ENCODE measurements at regions not wholly inside any gene's neighbourhood (a gene's known extent, or its start where the extent isn't known, plus 50 kb on each side); places are given as distances from the start of the nearest gene placed in this dataset.

DNA sequence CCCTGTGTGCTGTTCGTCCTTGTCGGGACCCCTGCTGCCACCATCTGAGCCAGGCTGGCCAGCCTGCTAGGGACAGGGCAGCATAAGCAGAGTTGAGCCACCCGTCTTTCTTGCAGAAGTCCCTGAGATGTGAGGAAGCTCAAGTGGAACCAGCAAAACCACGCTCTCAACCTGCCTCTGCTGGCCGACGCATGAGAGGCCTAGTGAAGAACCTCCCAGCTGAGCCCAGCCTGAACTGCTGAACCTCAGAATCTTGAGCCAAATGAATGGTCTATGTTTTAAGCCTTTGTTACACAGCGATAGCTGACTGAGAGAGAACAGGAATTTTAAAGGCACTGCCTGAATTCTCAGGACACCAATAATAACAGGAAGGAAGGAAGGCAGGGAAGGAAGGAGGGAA is 98.9 kb upstream of the ADRA2C start:
- DNase-seq: no peak

DNA sequence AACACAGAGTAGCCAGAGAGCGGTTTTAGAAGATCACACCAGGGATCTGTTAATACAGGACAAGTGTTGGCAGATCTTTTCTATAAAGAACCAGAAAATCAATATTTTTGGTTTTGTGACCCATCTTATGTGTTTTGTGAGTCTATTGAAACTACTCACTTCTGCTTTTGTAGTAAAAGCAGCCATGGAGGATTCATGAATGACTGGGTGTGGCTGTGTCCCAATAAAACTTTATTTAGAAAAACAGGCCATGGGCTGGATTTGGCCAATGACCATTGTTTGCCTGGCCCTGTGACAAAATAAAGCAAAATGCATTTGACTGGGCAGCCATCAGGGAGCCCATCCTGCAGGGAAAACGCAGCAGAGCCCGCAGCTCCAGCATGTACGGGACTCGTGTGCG is 99.9 kb upstream of the ADRA2C start:
- no peak for DNase-seq

DNA sequence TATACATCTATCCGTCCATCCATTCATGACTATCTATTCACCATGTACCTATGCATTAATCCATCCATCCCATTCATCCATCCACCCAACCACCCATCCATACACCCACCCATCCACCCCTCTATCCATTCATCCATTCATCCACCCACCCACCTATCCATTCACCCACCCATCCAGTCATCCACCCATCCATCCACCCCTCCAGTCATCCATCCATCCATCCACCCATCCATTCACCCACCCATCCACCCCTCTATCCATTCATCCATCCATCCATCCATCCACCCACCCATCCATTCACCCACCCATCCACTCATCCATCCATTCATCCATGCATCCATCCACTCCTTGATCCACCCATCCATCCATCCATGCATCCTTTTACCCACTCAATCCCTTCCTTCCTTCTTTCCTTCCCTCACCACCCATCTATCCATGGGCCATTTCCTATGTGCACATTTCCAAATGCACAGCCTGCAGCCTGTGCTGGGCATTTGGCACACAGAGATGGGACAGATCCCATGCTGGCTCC is 100.8 kb upstream of the ADRA2C start:
- DNase-seq: no peak

DNA sequence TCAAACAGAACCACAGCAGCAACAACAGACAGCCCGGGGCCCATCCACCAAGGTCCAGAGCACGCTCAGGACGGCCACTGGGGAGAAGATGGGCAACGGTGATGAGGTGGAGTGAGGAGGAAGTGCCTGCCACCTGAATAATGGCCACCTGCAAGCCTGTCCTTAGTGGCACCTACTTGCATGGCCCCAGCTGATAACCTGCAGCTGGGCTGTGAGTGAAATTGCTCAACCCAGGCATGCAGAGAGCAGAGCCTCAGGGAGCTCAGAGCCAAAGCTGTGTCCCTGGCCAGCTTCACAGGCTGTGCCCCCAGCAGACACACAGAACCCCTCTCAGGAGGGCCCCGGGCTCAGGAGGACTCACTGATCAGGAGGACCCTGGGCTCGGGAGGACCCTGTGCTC is 102.4 kb upstream of the ADRA2C start:
- DNase-seq: no peak

DNA sequence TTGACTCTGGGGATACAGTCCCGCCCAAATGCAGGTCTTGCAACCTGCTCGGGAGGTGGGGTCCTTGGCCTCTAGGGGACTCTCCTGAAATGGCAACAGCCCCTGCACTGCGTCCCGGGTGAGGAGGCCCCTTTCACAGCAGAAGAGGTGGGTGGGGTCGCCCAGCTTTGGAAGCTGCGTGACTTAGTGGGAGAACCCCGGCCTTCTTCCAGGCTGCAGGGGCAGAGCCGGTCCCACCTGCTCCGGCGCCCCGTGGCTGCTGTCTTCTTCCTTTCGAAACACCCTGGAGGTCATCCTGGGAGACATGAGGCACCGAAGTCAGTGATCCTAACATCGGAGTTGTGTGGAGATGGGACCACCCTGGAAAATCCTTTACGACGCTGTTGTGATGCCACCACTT is 103.7 kb upstream of the ADRA2C start:
- no peak for DNase-seq

DNA sequence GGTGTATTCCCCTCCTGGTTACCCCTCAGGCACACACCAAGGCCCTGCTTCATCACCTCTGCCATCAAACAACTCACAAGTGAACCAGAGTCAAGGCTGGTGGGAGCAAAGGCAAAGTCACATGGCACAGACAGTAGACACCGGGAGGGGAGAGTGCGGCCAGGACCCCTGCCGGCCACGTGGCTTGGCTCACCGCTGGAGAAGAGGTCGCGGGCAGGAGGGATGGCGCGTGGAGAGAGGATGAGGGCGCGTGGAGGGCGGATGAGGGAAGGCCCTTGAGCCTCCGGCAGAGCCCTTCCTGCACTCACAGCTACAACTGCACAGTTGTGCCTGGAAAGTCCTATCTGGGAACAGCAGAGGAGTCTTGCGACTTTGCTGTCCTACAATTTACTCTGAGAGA is 104.2 kb upstream of the ADRA2C start:
- no peak for DNase-seq

DNA sequence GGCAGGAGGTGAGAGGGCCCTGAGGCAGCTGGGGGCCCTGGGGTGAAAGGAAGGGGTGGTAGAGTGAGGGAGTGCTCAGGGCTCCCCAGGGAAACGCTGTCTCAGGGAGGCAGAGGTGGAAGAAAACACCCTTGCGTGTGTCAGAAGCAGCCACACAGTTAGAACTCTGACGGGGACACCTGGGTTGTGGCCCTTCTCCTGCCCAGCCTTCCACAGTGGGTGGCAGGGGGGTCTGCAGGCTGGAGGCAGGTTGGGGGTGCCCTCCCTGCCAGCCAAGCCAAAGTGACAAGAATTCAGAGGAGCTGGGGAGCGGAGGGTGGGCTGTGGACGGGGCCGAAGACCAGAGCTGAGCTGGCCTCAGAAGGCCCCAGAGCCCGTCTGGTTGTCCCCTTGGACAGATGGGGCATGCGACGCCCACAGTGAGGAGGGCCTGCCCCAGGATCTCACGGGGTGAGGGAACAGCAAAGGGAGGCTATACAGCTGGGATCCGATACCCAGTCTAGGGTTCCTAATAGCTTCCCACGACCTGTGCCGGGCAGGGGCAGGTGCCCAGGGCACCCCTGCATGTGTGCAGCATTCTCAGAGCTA is 105.2 kb upstream of the ADRA2C start:
- no peak for DNase-seq

DNA sequence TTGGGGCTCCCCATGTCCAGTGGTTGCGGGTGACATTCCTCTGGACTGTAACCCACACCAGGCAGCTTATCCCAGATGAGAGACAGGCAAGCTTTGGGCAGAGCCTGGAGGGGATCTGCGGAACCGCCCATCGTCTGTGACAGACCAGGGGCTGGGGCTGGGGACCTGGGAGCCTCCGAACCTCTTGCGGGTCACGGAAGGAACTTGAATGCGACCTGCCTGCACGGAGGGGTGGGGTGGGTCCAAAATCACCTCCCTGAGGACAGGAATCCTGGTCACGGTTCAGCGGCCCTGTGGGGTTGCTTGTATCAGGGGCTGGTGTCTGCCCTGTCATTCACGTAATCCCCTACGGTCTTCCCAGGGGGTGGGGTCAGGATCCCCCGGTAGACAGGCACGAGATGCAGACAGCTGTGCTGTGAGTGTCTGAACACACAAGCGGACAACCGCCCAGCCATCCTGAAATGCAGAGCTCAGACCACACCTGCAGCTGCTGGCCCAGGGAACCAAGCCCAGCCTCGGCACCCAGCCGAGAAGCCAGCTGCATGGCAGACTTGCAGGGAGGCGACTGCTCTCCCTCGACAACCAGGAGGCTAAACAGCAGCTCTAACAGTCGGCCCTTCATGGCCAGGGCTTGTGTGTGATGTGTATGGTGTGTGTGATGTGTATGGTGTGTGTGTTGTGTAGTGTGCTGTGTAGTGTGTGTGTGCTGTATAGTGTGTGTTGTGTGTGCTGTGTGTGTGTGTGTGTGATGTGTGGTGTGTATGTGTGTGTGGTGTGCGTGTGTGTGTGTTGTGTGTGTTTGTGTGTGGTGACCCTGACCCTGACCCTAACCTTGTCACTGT is 105.9 kb upstream of the ADRA2C start:
- DNase-seq: no peak

DNA sequence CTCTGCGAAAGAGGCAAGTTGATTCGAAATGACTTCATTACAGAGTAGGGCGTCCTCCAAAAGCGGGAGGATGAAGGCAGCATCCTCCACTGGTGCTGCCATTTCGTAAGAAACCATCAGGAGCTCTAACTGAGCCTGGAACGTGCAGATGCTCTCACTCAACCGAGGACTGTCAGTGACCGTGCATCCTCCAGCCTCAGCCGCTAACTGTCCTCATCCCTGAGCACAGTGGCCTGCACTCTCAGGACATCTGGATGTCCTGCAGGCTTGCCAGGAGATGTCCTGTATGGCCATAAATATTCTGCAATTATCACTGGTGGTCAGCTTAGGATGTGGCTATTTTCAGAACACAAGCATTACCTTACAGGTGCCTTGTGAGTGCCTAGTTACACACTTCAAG is 107.1 kb upstream of the ADRA2C start:
- no peak for DNase-seq

DNA sequence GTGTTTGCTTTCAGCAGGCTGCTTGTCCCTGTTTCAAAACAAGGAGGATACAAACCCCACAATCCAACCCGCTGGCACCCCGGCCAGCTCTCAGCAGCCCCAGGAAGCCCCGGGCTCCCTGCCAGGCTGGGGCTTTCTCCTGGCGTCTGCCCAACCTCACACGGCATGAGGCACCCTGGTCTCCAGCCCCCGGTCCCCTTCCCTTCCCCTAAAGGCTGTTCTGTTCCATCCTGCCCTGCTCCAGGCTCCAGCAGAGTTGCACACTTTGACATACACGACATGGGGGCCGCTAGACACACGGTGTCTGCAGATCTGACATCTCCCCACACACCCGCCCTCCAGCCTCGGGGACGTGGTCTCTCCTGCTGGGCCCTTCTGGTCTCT is 107.7 kb upstream of the ADRA2C start:
- no peak for DNase-seq

DNA sequence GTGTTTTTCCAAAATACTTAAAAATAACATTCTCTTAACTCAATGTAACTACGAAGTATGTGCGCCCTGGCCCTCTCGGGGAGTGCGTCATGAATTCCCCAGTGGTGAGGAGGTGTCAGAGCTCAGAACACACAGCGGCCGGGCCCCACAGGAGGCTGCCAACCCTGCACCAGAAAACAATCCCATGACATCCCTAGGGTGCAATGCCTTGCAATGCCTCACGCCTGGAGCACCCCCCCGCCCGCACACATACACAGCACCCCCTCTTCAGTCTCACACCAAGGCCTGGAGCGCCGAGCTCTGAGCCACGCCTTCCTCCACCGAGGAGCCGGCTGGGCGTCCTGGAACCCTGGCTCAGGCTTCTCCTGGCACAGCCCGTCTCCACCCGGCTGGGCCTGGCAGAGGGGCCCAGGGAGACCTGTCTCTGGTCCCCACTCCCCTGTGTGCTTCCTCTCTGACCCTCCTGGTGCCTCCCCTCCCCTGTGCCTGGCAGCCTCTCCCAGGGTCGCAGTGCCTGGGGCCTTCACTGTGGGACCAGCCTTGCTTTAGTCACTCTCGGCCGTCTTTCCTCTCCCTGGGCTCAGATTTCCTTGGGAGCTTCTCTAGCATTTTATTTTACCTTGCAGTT is 108.2 kb upstream of the ADRA2C start:
- no peak for DNase-seq

DNA sequence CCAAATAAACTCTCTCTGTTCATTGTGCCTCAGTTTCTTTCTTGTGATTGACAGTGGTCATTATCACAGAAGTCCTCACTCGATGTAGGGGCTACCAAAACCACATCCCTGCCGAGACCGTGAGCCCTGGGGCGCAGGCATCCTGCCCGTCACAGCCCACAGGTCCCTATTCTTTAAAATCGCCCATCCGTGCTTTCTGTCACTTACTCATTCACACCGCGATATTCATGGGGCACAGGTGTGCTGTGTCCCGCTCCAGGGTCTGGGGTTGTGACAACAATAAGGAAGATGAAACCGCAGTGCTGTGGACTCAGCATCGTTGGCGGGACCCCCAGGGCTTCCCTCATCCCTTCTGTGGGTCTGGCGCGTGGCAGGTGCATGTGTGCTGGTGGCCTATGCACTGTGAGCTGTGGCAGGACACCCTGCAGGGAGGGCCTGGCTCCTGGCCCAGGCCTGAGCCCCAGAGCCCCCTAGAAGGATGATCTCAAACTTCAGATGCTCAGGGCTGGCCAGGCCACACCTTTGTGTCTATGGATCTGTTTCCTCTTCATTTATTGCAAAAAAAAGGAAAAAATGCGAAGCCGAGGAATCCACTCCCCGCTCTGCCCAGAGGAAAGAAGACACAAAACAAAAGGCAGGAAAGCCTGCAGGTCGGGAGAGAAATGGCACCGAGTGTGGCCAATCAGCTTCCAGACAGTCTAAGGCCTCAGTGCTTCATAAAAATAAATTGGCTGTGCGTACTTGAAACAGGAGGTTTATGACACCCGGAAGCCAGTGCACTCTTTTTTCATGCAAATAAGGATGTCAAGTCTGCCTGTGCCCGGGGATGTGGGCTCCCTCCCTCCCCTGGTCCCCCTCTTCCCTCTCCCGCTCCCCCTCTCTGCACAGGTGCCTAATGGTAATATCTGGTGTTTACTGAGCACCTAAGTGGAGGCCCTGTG is 109.5 kb upstream of the ADRA2C start:
- DNase-seq: no peak

DNA sequence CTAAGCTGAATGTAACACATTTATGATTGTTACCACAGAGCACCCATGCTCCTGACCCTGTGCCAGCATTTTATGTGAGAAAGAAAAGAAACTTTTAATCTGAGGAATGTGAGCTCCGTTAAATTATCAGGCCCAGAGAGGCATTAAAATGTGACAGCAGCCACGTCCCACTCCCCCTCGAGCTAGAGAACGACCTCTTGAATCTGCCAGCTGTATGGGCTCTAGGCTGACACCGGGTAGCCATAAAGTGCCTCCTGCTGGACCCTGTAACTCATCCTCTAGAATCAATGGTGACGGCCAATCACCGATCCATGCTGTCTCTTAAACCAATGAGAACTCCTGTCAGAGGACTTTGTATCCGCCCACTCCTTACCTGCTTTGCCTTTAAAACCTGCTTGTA is 110.2 kb upstream of the ADRA2C start:
- DNase-seq: no peak

DNA sequence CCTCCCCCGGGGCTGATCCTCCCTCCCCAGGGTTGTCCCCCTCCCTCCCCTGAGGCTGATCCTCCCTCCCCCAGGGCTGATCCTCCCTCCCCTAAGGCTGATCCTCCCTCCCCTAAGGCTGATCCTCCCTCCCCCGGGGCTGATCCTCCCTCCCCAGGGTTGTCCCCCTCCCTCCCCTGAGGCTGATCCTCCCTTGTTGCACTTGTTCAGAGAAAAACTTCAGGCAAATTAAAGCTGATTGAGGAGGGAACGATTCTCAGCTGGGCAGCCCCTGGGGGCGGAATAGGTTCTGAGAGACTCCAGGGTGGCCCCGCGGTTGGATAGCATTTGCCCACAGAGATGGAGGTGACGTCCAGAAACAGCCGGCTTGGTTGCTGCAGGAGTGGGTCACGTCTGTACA is 110.7 kb upstream of the ADRA2C start:
- no peak for DNase-seq

DNA sequence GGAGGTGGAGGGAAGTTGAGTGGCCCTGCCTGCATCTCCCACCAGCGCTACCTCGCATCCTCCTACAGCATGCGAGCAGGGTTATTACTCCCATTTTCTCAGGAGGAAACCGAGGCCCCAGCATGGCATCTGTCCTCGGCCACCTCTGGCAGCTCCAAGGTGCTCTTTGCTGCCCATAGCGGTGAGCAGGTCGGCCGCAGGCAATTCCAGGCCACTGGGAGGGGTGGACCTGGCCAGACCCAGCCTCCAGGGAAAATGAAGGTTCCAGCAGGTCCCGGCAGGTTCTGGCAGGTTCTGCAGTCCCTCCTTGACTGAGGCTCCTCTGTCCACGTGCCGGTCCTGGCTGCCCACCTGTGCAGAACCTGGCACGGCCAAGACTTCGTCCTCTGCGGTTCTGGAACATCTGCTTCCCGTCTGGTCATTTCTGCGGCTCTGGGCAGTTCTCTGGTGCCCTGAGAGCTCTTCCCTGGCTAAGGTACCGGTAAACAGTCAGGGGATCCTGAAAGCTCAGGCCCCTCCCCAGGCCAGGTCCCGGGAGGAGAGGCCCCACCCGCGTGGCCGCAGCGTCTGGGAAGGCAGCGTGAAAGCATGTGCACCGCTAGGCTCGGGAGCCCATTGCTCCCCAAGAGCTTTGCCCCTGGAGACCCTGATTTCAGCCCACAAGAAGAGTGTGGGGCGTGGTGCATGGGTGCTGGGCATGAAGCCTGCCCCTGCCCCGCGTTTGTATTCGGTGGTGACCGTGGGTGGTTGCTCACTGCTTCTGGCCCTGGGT is 112.0 kb upstream of the ADRA2C start:
- DNase-seq: no peak

DNA sequence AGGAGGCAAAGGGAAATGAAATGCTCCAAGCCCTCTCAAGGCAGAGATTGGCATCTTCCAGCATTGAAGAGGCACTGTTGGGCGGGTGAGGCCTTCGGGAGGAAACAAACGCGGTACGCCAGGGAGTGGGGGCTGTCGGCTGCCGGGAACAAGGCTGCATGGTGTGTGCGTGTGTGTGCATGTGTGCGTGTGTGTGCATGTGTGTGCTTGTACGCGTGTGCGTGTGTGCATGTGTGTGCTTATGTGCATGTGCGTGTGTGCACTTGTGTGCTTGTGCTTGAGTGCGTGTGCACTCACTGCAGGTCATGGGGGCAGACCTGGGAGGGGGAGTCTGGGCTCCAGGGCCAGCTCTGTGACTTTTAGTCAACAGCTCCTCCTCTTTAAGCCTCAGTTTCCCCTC is 113.6 kb upstream of the ADRA2C start:
- DNase-seq: no peak

DNA sequence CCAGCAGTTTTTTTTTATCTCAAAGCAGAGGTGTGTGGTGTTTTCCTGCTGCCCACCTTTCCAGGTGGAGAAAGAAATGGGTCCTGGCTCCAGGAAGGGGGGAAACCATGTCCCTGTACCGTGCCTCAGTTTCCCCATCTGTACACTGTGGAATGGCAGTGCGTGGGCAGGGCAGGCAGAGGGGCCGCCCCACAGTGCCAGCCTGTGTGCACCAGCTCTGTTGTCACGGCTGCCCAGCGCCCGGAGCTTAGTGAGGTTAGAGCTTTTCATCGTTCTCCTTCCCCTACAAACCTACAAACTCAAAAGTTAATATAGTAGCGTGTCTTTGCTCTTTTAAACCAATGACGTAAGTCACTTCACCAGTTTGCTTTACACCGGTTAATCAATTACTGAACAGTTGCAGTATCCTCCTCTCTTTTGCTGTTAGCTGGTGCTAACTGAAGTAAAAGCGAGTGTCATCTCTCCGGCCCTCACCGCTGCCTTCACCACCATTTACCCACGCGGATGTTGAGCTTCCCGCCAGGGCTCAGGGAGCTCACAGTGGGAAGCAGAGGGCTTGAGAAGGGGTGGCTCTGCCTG is 114.8 kb upstream of the ADRA2C start:
- no peak for DNase-seq

DNA sequence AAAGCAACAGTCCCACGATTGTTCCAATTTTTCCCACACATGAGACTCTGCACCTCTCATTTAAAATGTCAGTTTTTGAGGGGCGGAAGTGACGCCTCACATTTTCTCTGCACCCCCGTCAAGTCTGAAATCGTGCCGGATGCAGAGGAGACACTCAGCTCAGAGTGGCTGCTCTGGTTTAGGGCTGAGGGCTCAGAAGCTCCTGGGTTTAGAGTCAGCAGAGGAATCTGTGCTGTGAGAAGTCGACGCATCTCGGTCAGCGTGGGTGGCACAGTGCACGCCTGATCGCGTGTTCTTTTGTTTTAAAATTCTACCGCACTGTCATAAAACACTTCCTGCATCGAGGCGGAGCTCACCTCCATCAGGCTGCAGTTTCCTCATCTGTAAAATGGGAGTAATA is 116.7 kb upstream of the ADRA2C start:
- no peak for DNase-seq

DNA sequence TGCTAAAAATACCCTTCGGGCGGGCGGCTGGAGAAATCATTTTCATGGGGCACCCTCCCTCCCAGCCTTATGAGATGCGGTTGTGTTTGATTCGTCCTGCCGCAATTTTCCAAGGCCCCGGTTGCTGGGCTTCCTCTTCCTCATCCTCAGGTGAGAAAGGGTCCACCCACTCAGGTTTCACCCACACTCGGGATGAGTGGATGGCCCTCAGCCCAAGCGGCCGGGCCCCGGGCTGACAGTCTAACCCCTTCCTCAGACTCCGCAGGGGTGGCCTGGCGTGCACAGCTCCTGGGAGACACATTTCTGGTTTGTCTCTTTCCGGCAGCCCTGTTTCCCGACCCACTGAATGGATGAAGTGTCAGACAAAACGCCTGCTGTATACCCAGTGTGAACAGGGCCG is 116.5 kb upstream of the LRPAP1 start:
- no peak for DNase-seq

DNA sequence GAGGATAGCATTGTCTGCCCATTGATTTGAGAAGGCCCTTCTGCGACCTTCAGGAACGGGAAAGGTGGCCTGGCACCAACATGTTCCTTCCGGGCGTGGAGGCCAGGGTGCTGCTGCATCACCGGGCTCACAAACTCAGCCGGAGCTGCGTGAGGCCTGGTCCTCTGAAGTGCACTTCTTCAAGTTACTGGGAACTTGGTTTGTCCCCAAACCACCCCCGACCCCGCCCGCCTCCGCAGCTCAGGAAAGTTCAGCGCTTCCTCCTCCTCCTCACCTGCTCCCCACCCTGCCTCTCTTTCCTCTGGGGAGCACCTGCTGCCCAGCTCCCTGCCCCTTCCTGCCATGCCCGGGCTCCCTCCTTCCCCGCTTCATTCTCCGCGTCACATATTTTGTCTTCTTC is 116.0 kb upstream of the LRPAP1 start:
- DNase-seq: no peak

DNA sequence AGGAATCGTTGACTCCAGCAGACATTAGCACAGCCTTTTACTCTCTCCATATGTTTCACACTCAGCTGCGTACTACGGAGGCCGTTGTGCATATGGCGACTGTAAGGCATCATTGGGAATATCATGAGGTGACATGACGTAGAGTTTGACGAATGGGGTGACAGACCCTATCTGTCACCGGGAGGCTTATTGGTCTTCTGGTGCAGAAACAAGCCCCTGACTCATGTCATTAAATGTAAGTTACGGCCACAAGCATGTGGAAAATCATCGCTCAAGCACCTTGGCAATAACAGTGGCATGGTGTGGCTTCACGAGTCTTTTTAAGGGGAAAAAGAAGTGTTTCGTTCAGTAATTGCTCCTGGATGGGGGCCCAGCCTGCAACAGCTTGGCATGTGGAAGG is 115.2 kb upstream of the LRPAP1 start:
- DNase-seq: no peak
